Neuronal stem cell (in vitro differentiated cells): ENCODE measurements at regions not wholly inside any gene's neighbourhood (a gene's known extent, or its start where the extent isn't known, plus 50 kb on each side); places are given as distances from the start of the nearest gene placed in this dataset.

Experiments used
- DNase-seq: peaks from one replicate; pipeline ENCODE4 v3.0.0-alpha.2; 2013; ENCODE audit warnings: low spot score
- H2AFZ ChIP-seq: one replicate; pipeline ENCODE4 v1.6.1; 2013; ENCODE audit warnings: mild to moderate bottlenecking, low read length, inconsistent platforms
- H2AK5ac ChIP-seq: 2 replicates; pipeline ENCODE4 v1.6.1; 2013; ENCODE audit warnings: low read depth, mild to moderate bottlenecking, inconsistent platforms, low read length, moderate library complexity, mixed read lengths
- H2BK120ac ChIP-seq: 2 replicates; pipeline ENCODE4 v1.6.1; 2013; ENCODE audit warnings: low read depth, mild to moderate bottlenecking, inconsistent platforms, low read length, moderate library complexity, mixed read lengths
- H2BK12ac ChIP-seq: one replicate; pipeline ENCODE4 v1.6.1; 2013; ENCODE audit warnings: low read length, inconsistent platforms
- H2BK15ac ChIP-seq: 2 replicates; pipeline ENCODE4 v1.6.1; 2013; ENCODE audit warnings: mild to moderate bottlenecking, low read length, inconsistent platforms, mixed read lengths
- H2BK5ac ChIP-seq: one replicate; pipeline ENCODE4 v1.6.1; 2013; ENCODE audit warnings: inconsistent platforms, mild to moderate bottlenecking, low read length, moderate library complexity
- H3K14ac ChIP-seq: one replicate; pipeline ENCODE4 v1.6.1; 2013; ENCODE audit warnings: low read length, inconsistent platforms
- H3K18ac ChIP-seq: 2 replicates; pipeline ENCODE4 v1.6.1; 2013; ENCODE audit warnings: low read length, inconsistent platforms
- H3K23ac ChIP-seq: 2 replicates; pipeline ENCODE4 v1.6.1; 2013; ENCODE audit warnings: low read depth, mild to moderate bottlenecking, mixed read lengths, low read length, inconsistent platforms; ENCODE audit not compliant: poor library complexity
- H3K27ac ChIP-seq: replicated peaks from 3 replicates; pipeline ENCODE4 v1.5.1; 2013; ENCODE audit warnings: low read length, inconsistent platforms
- H3K27me3 ChIP-seq, 3 experiments: 2 replicates each; pipeline ENCODE4 v1.6.1; 2013; ENCODE audit warnings: low read length in 3 of 3, mild to moderate bottlenecking in 2 of 3, inconsistent platforms in 1 of 3, low read depth in 1 of 3, mixed read lengths in 1 of 3, moderate library complexity in 1 of 3; ENCODE audit not compliant: control insufficient read depth in 3 of 3, insufficient read depth in 3 of 3
- H3K36me3 ChIP-seq, 2 donors: replicated peaks in 1 of 2; 2 replicates each; pipeline ENCODE4 v1.6.1; 2013; ENCODE audit warnings: low read length in 2 of 2; ENCODE audit not compliant: control insufficient read depth in 2 of 2, insufficient read depth in 2 of 2
- H3K4ac ChIP-seq: 2 replicates; pipeline ENCODE4 v1.6.1; 2013; ENCODE audit warnings: inconsistent platforms, mild to moderate bottlenecking, low read length, moderate library complexity
- H3K4me1 ChIP-seq, 2 donors: 1 replicate in 1 of 2; 2 replicates in 1 of 2; pipeline ENCODE4 v1.6.1; 2013; ENCODE audit warnings: low read length in 2 of 2, low read depth in 1 of 2; ENCODE audit not compliant: control insufficient read depth in 2 of 2, insufficient read depth in 1 of 2
- H3K4me2 ChIP-seq: one replicate; pipeline ENCODE4 v1.6.1; 2013; ENCODE audit warnings: mild to moderate bottlenecking, low read length, inconsistent platforms; ENCODE audit not compliant: insufficient read depth, poor library complexity, severe bottlenecking
- H3K4me3 ChIP-seq, 2 donors: 2 replicates each; pipeline ENCODE4 v1.5.1; 2013; ENCODE audit warnings: low read length in 2 of 2, mild to moderate bottlenecking in 2 of 2, inconsistent platforms in 1 of 2, moderate library complexity in 1 of 2
- H3K79me1 ChIP-seq: one replicate; pipeline ENCODE4 v1.6.1; 2013; ENCODE audit warnings: low read depth, mild to moderate bottlenecking, inconsistent platforms, low read length, moderate library complexity
- H3K9ac ChIP-seq: one replicate; pipeline ENCODE4 v1.6.1; 2013; ENCODE audit warnings: mild to moderate bottlenecking, low read depth, low read length, inconsistent platforms; ENCODE audit not compliant: poor library complexity
- H3K9me3 ChIP-seq, 2 donors: replicated peaks in 1 of 2; 2 replicates each; pipeline versions ENCODE3 to v1.6.1; 2013; ENCODE audit warnings: low read length in 2 of 2, mild to moderate bottlenecking in 2 of 2, inconsistent platforms in 1 of 2, low read depth in 1 of 2, mixed read lengths in 1 of 2, moderate library complexity in 1 of 2; ENCODE audit not compliant: control insufficient read depth in 2 of 2, insufficient read depth in 1 of 2
- H4K8ac ChIP-seq: one replicate; pipeline ENCODE4 v1.6.1; 2013; ENCODE audit warnings: low read depth, mild to moderate bottlenecking, inconsistent platforms, low read length, moderate library complexity
- H4K91ac ChIP-seq: one replicate; pipeline ENCODE4 v1.6.1; 2013; ENCODE audit warnings: low read length, low read depth, mild to moderate bottlenecking, inconsistent platforms; ENCODE audit not compliant: poor library complexity
- WGBS, 2 donors: extraction: QIAGEN DNeasy Blood & Tissue Kit; methylation state at CpG; one replicate each; pipeline ENCODE4 v1.1.7; 2013; ENCODE audit warnings: missing lambda C conversion rate in 2 of 2, mixed read lengths in 1 of 2; ENCODE audit not compliant: insufficient read length in 2 of 2, insufficient replicate concordance in 1 of 2; ENCODE audit errors: extremely low coverage in 2 of 2; 5-methylcytosine and 5-hydroxymethylcytosine counted together

GRCh38 chr2:236862526-236862925 is 223.2 kb upstream of the COPS8 start:
- H2BK120ac ChIP-seq: no peak overlapping the region
- no peak overlapping the region for H4K8ac ChIP-seq
- no peak overlapping the region for H2BK12ac ChIP-seq
- WGBS, 2 donors: no CpG with 5 or more reads among the region's 2 CpGs
- no peaks in the 10 kb centered on the region for H3K36me3 ChIP-seq
- H3K27me3 ChIP-seq: no peaks in the 10 kb centered on the region
- no peak for DNase-seq
- H3K9ac ChIP-seq: no peak overlapping the region
- H4K91ac ChIP-seq: no peak overlapping the region
- no peak overlapping the region for H2BK15ac ChIP-seq
- H2AFZ ChIP-seq: peak overlapping the region; percentile 57
- H2AK5ac ChIP-seq: no peak overlapping the region
- H3K4me3 ChIP-seq: no peak overlapping the region
- H3K79me1 ChIP-seq: no peaks in the 10 kb centered on the region
- H3K4me2 ChIP-seq: no peak overlapping the region
- no peak overlapping the region for H3K14ac ChIP-seq
- H3K9me3 ChIP-seq: peaks cover 6 to 41% of the 10 kb centered on the region in 2 donors
- no peak overlapping the region for H3K4ac ChIP-seq
- no peak overlapping the region for H3K18ac ChIP-seq
- H2BK5ac ChIP-seq: no peak overlapping the region
- H3K27ac ChIP-seq: no peak overlapping the region
- peaks cover 9 to 19% of the 10 kb centered on the region in 2 donors for H3K4me1 ChIP-seq
- no peak overlapping the region for H3K23ac ChIP-seq

GRCh38 chr2:236862961-236863728 is 222.5 kb upstream of the COPS8 start:
- Histone ChIP-seq H3K4ac (no peak overlapping the region), H3K23ac (no peak overlapping the region), H3K4me2 (no peak overlapping the region), H3K9ac (no peak overlapping the region), H3K18ac (no peak overlapping the region), H2BK12ac (no peak overlapping the region), H3K27me3 (no peaks in the 10 kb centered on the region), H2AFZ (peak overlapping the region; percentile 57), H3K4me1 (peaks cover 3 to 13% of the 10 kb centered on the region in 2 donors), H3K27ac (no peak overlapping the region), H3K4me3 (no peak overlapping the region), H2BK120ac (no peak overlapping the region), H3K36me3 (no peaks in the 10 kb centered on the region), H2AK5ac (peak overlapping the region; percentile 51), H3K79me1 (no peaks in the 10 kb centered on the region), H3K9me3 (peaks cover 6 to 46% of the 10 kb centered on the region in 2 donors), H2BK15ac (no peak overlapping the region), H2BK5ac (no peak overlapping the region), H4K91ac (no peak overlapping the region), H4K8ac (no peak overlapping the region), H3K14ac (no peak overlapping the region)
- whole genome bisulfite sequencing, 2 donors: no CpG with 5 or more reads among the region's 9 CpGs
- no peak for DNase-seq

GRCh38 chr2:236863729-236864126 is 222.0 kb upstream of the COPS8 start:
- Histone ChIP-seq H4K8ac (no peak overlapping the region), H2BK5ac (no peak overlapping the region), H3K4ac (no peak overlapping the region), H2AK5ac (peak overlapping the region; percentile 35), H4K91ac (no peak overlapping the region), H3K18ac (peak overlapping the region; percentile 22), H3K27ac (no peak overlapping the region), H3K27me3 (no peaks in the 10 kb centered on the region), H2BK12ac (no peak overlapping the region), H3K14ac (no peak overlapping the region), H3K9ac (no peak overlapping the region), H2BK15ac (no peak overlapping the region), H3K79me1 (no peaks in the 10 kb centered on the region), H3K4me2 (no peak overlapping the region), H3K4me1 (peaks cover 2 to 11% of the 10 kb centered on the region in 2 donors), H2BK120ac (no peak overlapping the region), H3K4me3 (no peak overlapping the region), H3K23ac (no peak overlapping the region), H2AFZ (no peak overlapping the region), H3K36me3 (no peaks in the 10 kb centered on the region), H3K9me3 (peaks cover 4 to 43% of the 10 kb centered on the region in 2 donors)
- DNase-seq: no peak
- no CpG with 5 or more reads among the region's 5 CpGs for WGBS, 2 donors

GRCh38 chr2:236865052-236865451 is 220.6 kb upstream of the COPS8 start:
- Histone ChIP-seq H2BK15ac (no peak overlapping the region), H3K4me3 (no peak overlapping the region), H2BK120ac (no peak overlapping the region), H3K4me2 (no peak overlapping the region), H3K9me3 (peaks cover 3 to 40% of the 10 kb centered on the region in 2 donors), H3K27ac (no peak overlapping the region), H4K8ac (no peak overlapping the region), H3K27me3 (no peaks in the 10 kb centered on the region), H3K79me1 (no peaks in the 10 kb centered on the region), H3K4me1 (peaks cover 0 to 11% of the 10 kb centered on the region in 2 donors), H2BK12ac (no peak overlapping the region), H4K91ac (no peak overlapping the region), H3K14ac (no peak overlapping the region), H3K9ac (no peak overlapping the region), H3K23ac (no peak overlapping the region), H2BK5ac (no peak overlapping the region), H2AK5ac (no peak overlapping the region), H3K4ac (no peak overlapping the region), H2AFZ (no peak overlapping the region), H3K36me3 (no peaks in the 10 kb centered on the region), H3K18ac (no peak overlapping the region)
- DNase-seq: no peak
- no CpG with 5 or more reads among the region's 2 CpGs for WGBS, 2 donors
